CD14-positive monocyte (primary cell): ENCODE measurements at regions not wholly inside any gene's neighbourhood (a gene's known extent, or its start where the extent isn't known, plus 50 kb on each side); places are given as distances from the start of the nearest gene placed in this dataset.

Source experiments
- DNase-seq, 3 donors: peaks; one replicate each; pipeline ENCODE4 v3.0.0-alpha.2; 2011 to 2022
- H2AFZ ChIP-seq: 2 replicates; pipeline ENCODE4 v1.6.0; 2012; ENCODE audit warnings: mild to moderate bottlenecking, low read depth, low read length, inconsistent platforms; ENCODE audit not compliant: insufficient read depth, poor library complexity, severe bottlenecking
- H3K27ac ChIP-seq, 2 donors: 1 replicate in 1 of 2; 2 replicates in 1 of 2; pipeline ENCODE4 v1.5.1; 2012 to 2013; ENCODE audit warnings: low read length in 2 of 2, control low read depth in 1 of 2, inconsistent platforms in 1 of 2, low read depth in 1 of 2, mild to moderate bottlenecking in 1 of 2
- H3K27me3 ChIP-seq, 2 donors: one replicate each; pipeline versions ENCODE4 v1.6.0 to v1.6.1; 2011 to 2013; ENCODE audit warnings: low read length in 2 of 2; ENCODE audit not compliant: control insufficient read depth in 2 of 2, insufficient read depth in 2 of 2
- H3K36me3 ChIP-seq, 2 donors: replicated peaks in 1 of 2; 1 replicate in 1 of 2; 2 replicates in 1 of 2; pipeline versions ENCODE4 v1.5.1 to v1.6.1; 2012 to 2013; ENCODE audit warnings: low read length in 2 of 2, control low read depth in 1 of 2, inconsistent platforms in 1 of 2, mild to moderate bottlenecking in 1 of 2; ENCODE audit not compliant: insufficient read depth in 2 of 2, control insufficient read depth in 1 of 2
- H3K4me1 ChIP-seq, 2 donors: 1 replicate in 1 of 2; 2 replicates in 1 of 2; pipeline versions ENCODE4 v1.5.1 to v1.6.1; 2012 to 2013; ENCODE audit warnings: low read length in 2 of 2, control low read depth in 1 of 2, inconsistent platforms in 1 of 2, mild to moderate bottlenecking in 1 of 2, moderate library complexity in 1 of 2; ENCODE audit not compliant: insufficient read depth in 2 of 2, control insufficient read depth in 1 of 2
- H3K4me2 ChIP-seq: replicated peaks from 2 replicates; pipeline ENCODE3; 2012; ENCODE audit warnings: low read length, moderate library complexity, mild to moderate bottlenecking; ENCODE audit not compliant: poor library complexity, severe bottlenecking; ENCODE audit errors: extremely low read depth
- H3K4me3 ChIP-seq, 3 experiments: fragments of 200-600 bp in 1 of 3; sonication (generic) in 1 of 3; replicated peaks in 1 of 3; 1 replicate in 2 of 3; 2 replicates in 1 of 3; pipeline ENCODE4 v1.5.1; 2011 to 2013; ENCODE audit warnings: low read length in 3 of 3, mild to moderate bottlenecking in 3 of 3, control low read depth in 2 of 3, low read depth in 2 of 3, inconsistent platforms in 1 of 3, moderate library complexity in 1 of 3
- H3K79me2 ChIP-seq: 2 replicates; pipeline ENCODE4 v1.6.0; 2012; ENCODE audit warnings: mild to moderate bottlenecking, control low read depth, inconsistent platforms, low read length, moderate library complexity; ENCODE audit not compliant: insufficient read depth
- H3K9ac ChIP-seq: 2 replicates; pipeline ENCODE4 v1.6.0; 2017; ENCODE audit warnings: low read length, mild to moderate bottlenecking; ENCODE audit not compliant: insufficient read depth, poor library complexity, severe bottlenecking
- H3K9me3 ChIP-seq, 2 donors: replicated peaks in 1 of 2; 1 replicate in 1 of 2; 2 replicates in 1 of 2; pipeline versions ENCODE4 v1.5.1 to v1.6.1; 2012 to 2013; ENCODE audit warnings: low read length in 2 of 2, control low read depth in 1 of 2; ENCODE audit not compliant: control insufficient read depth in 1 of 2, insufficient read depth in 1 of 2
- H4K20me1 ChIP-seq: 2 replicates; pipeline ENCODE4 v1.6.0; 2012; ENCODE audit warnings: mild to moderate bottlenecking, low read length, control low read depth, moderate library complexity; ENCODE audit not compliant: insufficient read depth
- H3K27ac Mint-ChIP-seq, 7 donors: one replicate each; pipeline ENCODE4 v1.8.0; 2020; ENCODE audit warnings: mild to moderate bottlenecking in 7 of 7, mixed read lengths in 7 of 7, moderate library complexity in 6 of 7, inconsistent platforms in 2 of 7
- H3K27me3 Mint-ChIP-seq, 3 donors: one replicate each; pipeline ENCODE4 v1.8.0; 2021 to 2022; ENCODE audit warnings: low read depth in 3 of 3, mild to moderate bottlenecking in 3 of 3, mixed read lengths in 3 of 3, moderate library complexity in 3 of 3, inconsistent platforms in 1 of 3
- H3K36me3 Mint-ChIP-seq, 2 donors: one replicate each; pipeline ENCODE4 v1.8.0; 2020; ENCODE audit warnings: mixed read lengths in 2 of 2, inconsistent platforms in 1 of 2, mild to moderate bottlenecking in 1 of 2
- H3K4me1 Mint-ChIP-seq: one replicate; pipeline ENCODE4 v1.8.0; 2020; ENCODE audit warnings: mild to moderate bottlenecking, mixed read lengths
- H3K4me3 Mint-ChIP-seq, 2 donors: one replicate each; pipeline ENCODE4 v1.8.0; 2020; ENCODE audit warnings: mild to moderate bottlenecking in 2 of 2, mixed read lengths in 2 of 2, moderate library complexity in 1 of 2
- H3K9me3 Mint-ChIP-seq, 7 donors: one replicate each; pipeline ENCODE4 v1.8.0; 2020 to 2022; ENCODE audit warnings: mixed read lengths in 7 of 7, mild to moderate bottlenecking in 6 of 7, moderate library complexity in 6 of 7, inconsistent platforms in 2 of 7
- WGBS: methylation state at CpG from one replicate; pipeline ENCODE4 v1.1.5; 2013; ENCODE audit warnings: missing lambda C conversion rate; ENCODE audit not compliant: insufficient coverage; 5-methylcytosine and 5-hydroxymethylcytosine counted together
- intact Hi-C, 2 donors: fragments of 100-400 bp; cut with micrococcal nuclease; formaldehyde crosslinking; loops; one replicate each; pipeline versions ENCODE4 v1.15.0 to v1.15.1; 2023
- TF ChIP-seq, protein P1 (sequence below): fragments of 200-600 bp; IDR thresholded peaks from one replicate; pipeline ENCODE4 v1.8.0; 2022; ENCODE audit warnings: antibody characterized with exemption, mild to moderate bottlenecking

DNA sequence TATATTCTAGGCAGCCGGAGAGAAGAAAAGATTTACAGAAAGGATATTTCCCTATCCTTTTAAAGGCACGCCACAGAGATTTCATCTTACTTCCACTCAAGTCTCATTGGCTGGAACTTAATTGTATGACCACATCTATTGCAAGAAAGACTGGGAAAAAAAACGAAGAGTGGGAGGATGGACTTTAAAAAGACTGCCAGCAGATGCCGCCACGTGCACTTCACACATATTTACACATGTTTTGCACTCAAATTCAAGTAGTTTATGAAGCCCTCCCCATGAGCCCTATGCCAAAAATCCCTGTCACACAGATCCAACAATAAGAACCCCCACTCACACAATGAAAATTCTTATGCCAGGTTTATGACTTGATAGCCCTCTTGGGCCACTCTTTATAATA lies 138.5 kb upstream of the TYRP1 start:
- Mint-ChIP-seq H3K27ac (no peak overlapping the region), H3K4me3 (no peak overlapping the region), H3K9me3 (no peaks in the 10 kb centered on the region), H3K36me3 (no peaks in the 10 kb centered on the region), H3K4me1 (no peaks in the 10 kb centered on the region), H3K27me3 (no peaks in the 10 kb centered on the region)
- Histone ChIP-seq H3K79me2 (no peaks in the 10 kb centered on the region), H3K36me3 (no peaks in the 10 kb centered on the region), H3K27me3 (no peaks in the 10 kb centered on the region), H3K9me3 (no peaks in the 10 kb centered on the region), H3K4me2 (no peak overlapping the region), H3K9ac (no peak overlapping the region), H2AFZ (no peak overlapping the region), H3K4me1 (no peaks in the 10 kb centered on the region), H4K20me1 (no peaks in the 10 kb centered on the region), H3K4me3 (no peak overlapping the region), H3K27ac (no peak overlapping the region)
- DNase-seq, result no peak
- intact Hi-C loops, result no loop called here
- TF ChIP-seq, protein P1, sequence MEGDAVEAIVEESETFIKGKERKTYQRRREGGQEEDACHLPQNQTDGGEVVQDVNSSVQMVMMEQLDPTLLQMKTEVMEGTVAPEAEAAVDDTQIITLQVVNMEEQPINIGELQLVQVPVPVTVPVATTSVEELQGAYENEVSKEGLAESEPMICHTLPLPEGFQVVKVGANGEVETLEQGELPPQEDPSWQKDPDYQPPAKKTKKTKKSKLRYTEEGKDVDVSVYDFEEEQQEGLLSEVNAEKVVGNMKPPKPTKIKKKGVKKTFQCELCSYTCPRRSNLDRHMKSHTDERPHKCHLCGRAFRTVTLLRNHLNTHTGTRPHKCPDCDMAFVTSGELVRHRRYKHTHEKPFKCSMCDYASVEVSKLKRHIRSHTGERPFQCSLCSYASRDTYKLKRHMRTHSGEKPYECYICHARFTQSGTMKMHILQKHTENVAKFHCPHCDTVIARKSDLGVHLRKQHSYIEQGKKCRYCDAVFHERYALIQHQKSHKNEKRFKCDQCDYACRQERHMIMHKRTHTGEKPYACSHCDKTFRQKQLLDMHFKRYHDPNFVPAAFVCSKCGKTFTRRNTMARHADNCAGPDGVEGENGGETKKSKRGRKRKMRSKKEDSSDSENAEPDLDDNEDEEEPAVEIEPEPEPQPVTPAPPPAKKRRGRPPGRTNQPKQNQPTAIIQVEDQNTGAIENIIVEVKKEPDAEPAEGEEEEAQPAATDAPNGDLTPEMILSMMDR, result no peak
- WGBS, result 58% methylated on average over 3 of the region's 5 CpGs

DNA sequence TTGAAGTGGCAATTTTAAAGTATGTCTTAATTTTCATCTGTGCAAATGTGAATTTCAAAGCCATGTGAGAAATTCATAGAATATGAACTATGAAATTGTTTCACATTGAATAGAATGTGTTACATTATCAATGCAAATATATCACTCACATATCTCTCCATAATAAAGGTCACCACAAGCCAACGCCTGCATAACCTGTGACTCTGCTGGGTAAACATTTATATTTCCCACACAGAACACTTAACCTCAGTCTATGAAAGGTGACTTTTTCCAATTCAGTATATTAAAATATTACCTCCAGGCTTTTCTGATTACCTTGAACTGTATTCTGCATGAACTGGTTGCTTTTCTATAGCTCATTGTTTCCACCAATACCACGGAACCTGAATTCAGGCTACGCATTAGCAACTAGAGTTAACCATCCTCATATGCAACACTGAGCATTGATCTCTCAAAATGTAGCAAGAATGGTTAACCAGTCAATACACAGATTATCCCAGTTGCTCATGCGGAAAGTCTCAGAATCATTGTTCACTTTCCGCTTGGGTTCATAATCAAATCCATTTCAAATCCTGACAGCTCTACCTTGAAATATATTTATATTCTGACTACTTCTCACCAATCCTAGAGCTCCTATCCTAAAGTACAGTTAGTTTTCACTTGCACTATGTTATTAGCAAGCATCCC lies 126.6 kb upstream of the TYRP1 start:
- Mint-ChIP-seq H3K27me3 (peaks cover 0 to 1% (median 0%) of the 10 kb centered on the region in 3 donors), H3K27ac (no peak overlapping the region), H3K4me3 (no peak overlapping the region), H3K36me3 (no peaks in the 10 kb centered on the region), H3K4me1 (no peaks in the 10 kb centered on the region), H3K9me3 (peaks cover 0 to 5% (median 0%) of the 10 kb centered on the region in 7 donors)
- Histone ChIP-seq H3K4me1 (no peaks in the 10 kb centered on the region), H3K4me2 (no peak overlapping the region), H4K20me1 (no peaks in the 10 kb centered on the region), H3K4me3 (no peak overlapping the region), H3K9me3 (no peaks in the 10 kb centered on the region), H3K27ac (no peak overlapping the region), H3K9ac (no peak overlapping the region), H3K36me3 (no peaks in the 10 kb centered on the region), H2AFZ (no peak overlapping the region), H3K79me2 (no peaks in the 10 kb centered on the region), H3K27me3 (no peaks in the 10 kb centered on the region)
- intact Hi-C loops, result no loop called here
- TF ChIP-seq, protein P1, result no peak
- DNase-seq, result no peak
- WGBS, result 100% methylated on average over 2 of the region's 5 CpGs
